Uterus (tissue), 2 donors: ENCODE measurements at regions not wholly inside any gene's neighbourhood (a gene's known extent, or its start where the extent isn't known, plus 50 kb on each side); places are given as distances from the start of the nearest gene placed in this dataset.

ENCODE experiments used
- CTCF ChIP-seq, 4 experiments: fragments of 200-600 bp in 2 of 4; fragments of 450-650 bp in 2 of 4; sonication (generic) in 2 of 4; IDR thresholded peaks; one replicate each; pipeline ENCODE4 v1.5.1; 2016 to 2019; ENCODE audit warnings: antibody characterized with exemption in 4 of 4, mild to moderate bottlenecking in 2 of 4, moderate library complexity in 1 of 4
- POLR2A ChIP-seq, 2 donors: fragments of 450-650 bp; IDR thresholded peaks; one replicate each; pipeline ENCODE4 v1.6.1; 2016; ENCODE audit warnings: antibody characterized with exemption in 2 of 2, mild to moderate bottlenecking in 1 of 2, moderate library complexity in 1 of 2

DNA sequence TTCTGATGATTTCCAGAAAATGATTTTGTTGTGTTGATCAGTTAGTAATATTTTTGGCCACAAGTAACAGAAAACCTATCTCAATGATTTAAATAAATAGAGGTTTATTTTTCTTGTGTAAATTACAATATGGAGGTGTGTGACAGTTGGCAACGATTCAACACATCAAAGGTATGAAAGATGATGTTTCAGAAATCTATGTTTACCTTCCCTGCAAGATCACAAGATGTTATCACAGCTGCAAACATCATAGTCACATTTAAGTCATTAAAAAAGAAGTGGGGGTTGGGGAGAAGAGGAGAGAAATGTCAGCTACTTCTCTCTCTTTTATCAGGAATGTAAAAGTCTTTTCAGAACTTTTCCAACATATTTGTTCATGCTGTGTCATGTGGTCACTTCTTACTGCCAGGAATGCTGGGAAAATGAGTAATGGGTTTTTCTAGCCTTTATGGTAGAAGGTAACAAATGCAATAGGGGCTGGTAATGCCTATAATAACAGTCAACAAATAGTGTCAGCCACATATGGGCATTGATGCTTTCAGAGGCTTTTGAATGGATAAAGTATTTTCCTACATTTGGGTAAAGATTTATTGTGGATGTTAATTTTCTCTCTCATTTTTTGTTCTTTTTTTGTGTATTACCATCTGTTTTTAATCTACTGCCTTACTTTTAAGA, 742.7 kb downstream of the TLE1 start:
- TF ChIP-seq CTCF (IDR thresholded peaks at IDR 0.05) (no peak), POLR2A (IDR thresholded peaks at IDR 0.05) (no peak)
